HG02759 (cell line): ENCODE measurements at regions not wholly inside any gene's neighbourhood (a gene's known extent, or its start where the extent isn't known, plus 50 kb on each side); places are given as distances from the start of the nearest gene placed in this dataset.
A peak's percentile ranks its signal among the peaks of the same experiment; 100 is the strongest.
"Not testable (repeated sequence)": the region's sequence is repeated elsewhere in the genome, so short reads cannot be mapped to it uniquely, and the experiment has no call there.

Source experiments
- ATAC-seq: cut with Tn5 transposase; IDR thresholded peaks from one replicate; pipeline ENCODE4 v1.9.1; 2021; ENCODE audit warnings: mild to moderate bottlenecking, moderate library complexity; ENCODE audit not compliant: unreplicated experiment

GRCh38 chr1:184859381-184860105 is 104.9 kb upstream of the EDEM3 start:
- peak; percentile 51 for ATAC-seq

- ATAC-seq, result no peak
These were observed 103.6 kb upstream of the EDEM3 start for GRCh38 chr1:184858288-184858687.

DNA sequence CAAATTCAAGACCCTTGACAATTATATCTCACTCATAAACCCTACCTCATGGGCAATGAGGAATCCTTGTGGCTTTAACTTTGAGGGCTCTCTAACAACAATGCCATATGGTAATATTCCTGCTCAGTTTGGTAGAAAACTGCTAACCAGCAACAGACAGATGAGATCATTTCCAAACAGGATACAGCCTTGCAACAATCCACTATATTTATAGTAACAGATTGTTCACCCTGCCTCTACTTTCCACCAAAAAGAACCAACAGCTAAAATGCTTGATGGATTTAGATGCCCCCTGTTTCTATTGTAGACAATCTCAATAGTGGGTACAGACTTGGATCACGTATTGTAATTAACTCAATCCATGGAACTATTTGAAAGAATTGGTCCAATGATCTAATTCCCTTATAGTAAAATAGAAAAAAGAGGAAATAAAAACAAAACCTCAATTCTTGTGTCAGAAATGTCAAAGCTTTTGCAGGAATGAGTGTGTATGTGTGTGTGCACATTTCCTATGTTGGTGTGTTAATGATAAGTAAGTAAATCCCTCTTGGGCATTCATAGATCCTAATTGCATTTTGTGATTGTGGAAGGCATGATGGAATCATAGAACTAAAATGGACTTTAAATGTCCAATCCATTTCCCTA is 100.0 kb upstream of the EDEM3 start:
- no peak for ATAC-seq

- ATAC-seq, result no peak
These were observed 99.4 kb upstream of the EDEM3 start for GRCh38 chr1:184854036-184854435.

- ATAC-seq, result no peak
These were observed 97.4 kb upstream of the EDEM3 start for GRCh38 chr1:184851822-184852746.

- peak; percentile 100 for ATAC-seq
These were observed 89.3 kb upstream of the EDEM3 start for GRCh38 chr1:184843732-184844495.

DNA sequence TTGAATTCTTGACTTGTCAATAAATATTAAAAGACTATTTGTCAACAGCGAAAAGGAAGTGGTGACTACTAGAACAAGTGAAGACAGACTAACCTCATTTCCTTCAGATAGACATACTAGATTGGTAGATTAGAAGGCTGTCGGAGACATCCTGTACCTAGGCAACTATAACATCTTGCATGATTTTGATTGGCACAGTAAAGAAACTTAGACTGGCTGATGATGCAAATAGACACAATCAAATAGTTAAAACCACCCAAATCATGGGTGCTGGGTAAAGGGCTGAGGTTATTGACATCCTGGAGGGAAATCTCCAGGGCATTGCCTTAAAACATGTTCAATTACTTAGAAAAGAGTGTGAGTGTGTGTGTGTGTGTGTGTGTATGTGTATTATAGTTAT is 85.9 kb upstream of the EDEM3 start:
- ATAC-seq, result no peak

DNA sequence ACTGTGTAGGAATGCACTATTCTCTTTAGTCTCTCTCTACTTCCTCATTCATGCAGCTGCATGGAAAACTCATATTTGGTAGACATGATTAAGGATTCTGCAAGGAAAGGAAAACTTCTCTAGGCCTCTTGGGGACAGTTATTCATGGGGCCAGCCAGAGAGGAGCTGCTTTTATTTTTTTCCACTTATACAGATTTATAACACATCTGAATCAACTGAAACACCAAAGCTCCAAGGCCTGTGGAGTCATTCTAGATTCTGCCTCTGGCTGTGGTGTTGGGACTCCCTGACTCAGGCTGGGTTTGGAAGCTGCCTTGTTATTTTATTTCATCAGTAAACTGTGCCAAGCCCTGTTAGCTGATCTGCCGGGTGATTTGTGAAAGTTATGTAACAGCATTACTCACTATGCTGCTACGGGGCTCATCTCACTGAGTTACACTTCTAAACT is 83.9 kb upstream of the EDEM3 start:
- ATAC-seq, result no peak

DNA sequence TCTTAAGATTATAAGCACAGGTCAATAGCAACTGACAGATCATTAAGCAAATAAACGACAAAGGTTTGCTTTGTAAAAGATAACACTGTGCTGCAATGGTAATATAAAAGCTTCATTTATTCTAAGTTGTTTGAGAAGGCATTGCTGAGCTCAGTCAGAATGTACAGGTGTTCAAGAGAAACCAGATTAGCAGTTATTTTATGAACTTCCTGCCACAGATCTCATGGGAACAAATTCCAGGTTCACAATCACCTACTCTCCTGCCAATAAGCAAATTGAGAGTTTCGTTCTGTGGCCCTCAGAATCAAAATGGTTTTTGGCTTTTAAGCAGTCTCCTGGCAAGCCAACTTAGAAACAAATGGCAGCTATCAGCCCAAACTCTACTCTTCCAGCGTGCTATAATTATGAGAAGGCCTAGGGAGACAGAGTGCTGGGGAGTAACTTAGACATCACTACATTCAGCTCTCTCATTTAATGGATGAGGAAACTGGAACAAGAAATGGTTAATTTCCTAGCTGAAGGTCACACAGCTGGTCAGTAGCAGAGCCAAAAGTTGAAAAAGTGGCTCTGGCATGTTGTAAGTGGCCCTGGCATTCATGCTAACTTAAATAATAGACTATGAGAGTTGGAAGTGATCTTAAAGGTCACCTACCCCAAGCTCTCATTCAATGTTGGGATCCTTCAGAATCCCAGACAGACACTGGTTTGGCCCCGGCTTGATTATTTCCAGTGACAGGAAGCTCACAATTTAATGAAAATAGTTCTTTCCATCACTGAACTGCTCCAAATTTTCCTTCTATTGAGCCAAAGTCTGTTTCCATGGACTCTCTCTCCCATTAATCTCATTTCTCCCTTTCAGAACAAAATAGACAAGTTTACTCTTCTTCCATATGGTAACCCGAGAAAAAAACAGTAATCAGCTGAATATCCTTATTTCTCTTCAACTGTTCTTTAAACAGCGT is 82.6 kb upstream of the EDEM3 start:
- ATAC-seq, result no peak

DNA sequence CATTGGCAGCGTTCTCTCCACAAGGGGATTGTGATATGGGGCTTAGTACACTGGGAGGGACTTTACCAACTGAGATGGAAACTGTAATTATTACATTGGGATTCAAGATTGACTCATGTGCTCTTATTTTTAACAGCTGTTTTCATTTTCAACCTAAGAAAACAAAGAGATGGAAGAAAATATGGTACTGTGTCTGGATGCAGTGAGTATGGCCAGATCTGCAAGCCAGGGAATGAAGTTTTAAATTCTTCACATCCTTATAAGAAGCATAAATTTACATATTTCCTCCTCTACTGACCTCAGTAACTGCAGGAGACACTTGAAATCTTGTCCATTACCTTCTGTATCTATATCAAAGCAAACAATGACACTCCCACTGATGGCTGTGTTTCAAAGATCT is 81.5 kb upstream of the EDEM3 start:
- no peak for ATAC-seq

DNA sequence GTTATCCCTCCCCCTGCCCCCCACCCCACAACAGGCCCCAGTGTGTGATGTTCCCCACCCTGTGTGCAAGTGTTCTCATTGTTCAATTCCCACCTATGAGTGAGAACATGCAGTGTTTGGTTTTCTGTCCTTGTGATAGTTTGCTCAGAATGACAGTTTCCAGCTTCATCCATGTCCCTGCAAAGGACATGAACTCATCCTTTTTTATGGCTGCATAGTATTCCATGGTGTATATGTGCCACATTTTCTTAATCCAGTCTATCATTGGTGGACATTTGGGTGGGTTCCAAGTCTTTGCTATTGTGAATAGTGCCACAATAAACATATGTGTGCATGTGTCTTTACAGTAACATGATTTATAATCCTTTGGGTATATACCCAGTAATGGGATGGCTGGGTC is 79.3 kb upstream of the EDEM3 start:
- not testable (repeated sequence) for ATAC-seq

DNA sequence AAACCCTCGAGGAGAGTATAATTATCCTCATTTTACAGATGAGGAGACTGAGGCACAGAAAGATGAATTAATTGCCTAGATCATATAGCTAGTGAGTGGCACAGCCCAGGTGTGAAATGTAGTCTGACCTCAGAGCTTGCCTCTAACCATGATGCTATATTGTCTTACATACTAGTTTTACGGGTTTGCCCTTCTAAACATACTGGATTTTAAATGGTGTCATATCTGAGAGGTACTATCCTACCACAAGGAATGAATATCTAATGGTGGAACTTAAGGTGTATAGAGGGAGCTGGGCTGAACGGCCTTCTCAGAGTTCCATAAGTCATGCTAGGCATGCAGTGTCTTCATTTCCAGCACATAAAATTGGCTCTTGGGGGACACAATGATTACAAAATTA is 77.9 kb upstream of the EDEM3 start:
- ATAC-seq, result no peak

DNA sequence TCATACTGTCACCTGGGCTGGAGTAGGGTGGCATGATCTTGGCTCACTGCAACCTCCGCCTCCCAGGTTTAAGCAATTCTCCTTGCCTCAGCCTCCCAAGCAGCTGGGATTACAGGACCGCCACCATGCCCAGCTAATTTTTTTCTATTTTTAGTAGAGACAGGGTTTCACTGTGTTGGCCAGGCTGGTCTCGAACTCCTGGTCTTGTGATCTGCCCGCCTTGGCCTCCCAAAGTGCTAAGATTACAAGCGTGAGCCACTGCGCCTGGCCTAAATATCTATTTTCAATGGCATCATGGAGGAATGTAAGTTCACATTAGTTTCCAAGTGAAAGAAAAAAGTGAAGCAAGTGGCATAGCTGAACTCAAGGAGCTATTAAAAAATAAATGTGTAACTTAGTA is 74.8 kb upstream of the EDEM3 start:
- not testable (repeated sequence) for ATAC-seq

- ATAC-seq, result no peak
These were observed 73.7 kb upstream of the EDEM3 start for GRCh38 chr1:184828369-184828717.

- ATAC-seq, result no peak
These were observed 73.1 kb upstream of the EDEM3 start for GRCh38 chr1:184827600-184828368.

DNA sequence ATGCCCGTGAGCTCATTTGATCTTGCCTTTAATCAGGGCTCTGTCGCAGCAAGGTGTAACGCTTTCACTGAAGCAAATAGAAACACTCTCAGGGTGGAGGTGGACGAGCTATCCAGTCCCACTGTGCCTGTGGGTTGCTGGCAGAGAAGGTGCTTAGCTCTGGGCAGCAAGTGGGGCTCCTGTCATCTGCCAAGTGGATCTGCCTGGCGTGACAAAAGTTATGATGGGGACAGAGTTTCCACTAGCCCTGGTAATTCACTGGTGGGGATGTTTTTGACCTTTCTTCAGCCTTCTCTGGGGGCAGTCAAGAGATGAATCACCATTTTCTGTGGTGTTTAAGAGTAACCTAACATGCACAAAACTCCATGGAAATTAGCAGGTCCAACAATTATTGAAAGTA is 71.3 kb upstream of the EDEM3 start:
- peak; percentile 58 for ATAC-seq

DNA sequence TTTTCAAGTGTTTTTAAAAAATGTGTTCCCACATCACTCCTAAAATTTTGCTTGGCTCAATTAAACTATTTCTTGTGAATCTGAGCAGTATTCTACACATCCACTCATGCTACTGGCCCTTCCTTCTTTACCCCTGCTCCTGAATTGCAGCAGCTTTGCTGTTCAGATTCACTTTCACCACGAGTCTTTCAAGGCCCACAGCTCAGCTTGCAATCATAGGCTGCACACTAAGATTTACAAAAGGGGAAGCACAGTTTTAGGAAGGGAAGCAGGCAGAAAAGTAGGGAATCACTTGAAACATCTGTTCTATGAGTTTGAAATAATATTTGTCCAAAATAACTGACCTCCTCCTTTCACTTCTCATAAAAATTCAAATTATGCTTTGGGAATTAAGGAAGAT is 70.9 kb upstream of the EDEM3 start:
- no peak for ATAC-seq

GRCh38 chr1:184824691-184825323 is 70.1 kb upstream of the EDEM3 start:
- ATAC-seq, result no peak

DNA sequence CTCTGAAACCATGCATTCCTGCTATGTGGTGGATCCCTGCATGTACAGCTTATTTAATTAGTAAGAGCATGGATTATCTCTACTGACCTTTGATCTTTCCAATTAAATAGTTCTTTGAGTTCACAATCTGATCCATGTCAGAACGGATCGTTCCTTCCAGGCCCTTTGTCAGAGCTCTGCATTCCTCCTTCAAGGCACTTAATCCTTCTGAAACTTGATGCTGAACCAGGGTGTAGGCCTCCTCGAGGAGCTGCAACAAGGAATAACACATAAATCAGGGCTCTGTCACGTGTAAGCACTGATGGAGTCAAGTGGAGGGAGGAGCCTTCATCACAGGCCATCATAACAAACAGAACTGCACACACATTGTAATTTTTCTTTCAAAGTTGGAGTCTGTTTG is 68.4 kb upstream of the EDEM3 start:
- ATAC-seq, result no peak
